CD4-positive, alpha-beta T cell treated with Interleukin-17A for 1 hour (primary cell): ENCODE measurements at regions not wholly inside any gene's neighbourhood (a gene's known extent, or its start where the extent isn't known, plus 50 kb on each side); places are given as distances from the start of the nearest gene placed in this dataset.

Experiments used
- DNase-seq: peaks from one replicate; pipeline ENCODE4 v3.0.0-alpha.2; 2020

DNA sequence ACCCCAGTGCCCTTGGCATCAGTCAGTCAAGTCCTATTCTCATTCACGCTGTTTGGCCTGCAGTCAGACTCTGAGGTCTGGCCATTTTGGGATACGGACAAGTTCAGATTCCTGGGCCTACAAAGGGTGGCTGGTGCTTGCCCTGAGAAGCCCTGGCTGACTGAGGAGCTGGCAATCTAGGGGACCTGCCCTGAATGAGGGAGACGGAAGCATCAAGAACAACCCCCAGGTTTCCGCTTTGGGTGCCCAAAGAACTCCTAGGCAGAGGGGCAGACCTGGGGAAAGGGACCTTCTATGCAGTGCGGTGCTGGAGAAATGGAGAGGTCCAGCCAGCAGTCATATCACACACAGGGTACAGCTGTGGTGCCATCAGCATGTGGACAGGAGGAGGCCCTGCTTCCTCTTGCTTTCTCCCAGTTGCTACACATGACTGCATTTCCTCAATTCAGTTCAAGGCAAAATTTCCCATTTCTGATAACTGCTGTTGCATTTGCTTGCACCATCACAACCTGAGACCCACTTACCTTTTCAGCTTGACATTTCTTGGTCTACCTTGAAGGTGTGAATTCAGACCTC is 70.9 kb upstream of the LGALSL start:
- DNase-seq, result no peak

- no peak for DNase-seq
Measured at GRCh38 chr2:64383881-64384280, 70.1 kb upstream of the LGALSL start.

DNA sequence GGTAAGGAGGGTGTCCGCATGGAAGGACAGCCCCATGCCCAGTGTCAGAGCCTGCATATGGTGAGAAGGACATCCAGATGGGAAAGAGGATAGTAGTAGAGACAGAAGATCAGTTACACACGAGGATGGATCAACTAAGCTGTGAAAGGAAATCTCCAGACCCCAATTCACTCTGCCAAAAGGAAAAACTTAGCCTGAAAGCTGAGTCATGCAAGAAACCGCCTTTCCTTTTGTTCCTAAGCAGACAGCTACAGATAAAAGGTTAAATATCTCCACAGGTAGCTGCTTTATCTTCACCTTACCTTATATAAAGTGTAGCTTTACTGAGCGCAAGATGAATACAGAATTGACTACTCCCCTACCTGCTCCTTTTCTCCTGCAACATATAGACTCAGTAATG is 67.3 kb upstream of the LGALSL start:
- DNase-seq, result no peak

GRCh38 chr2:64390586-64390985 is 63.4 kb upstream of the LGALSL start:
- no peak for DNase-seq

DNA sequence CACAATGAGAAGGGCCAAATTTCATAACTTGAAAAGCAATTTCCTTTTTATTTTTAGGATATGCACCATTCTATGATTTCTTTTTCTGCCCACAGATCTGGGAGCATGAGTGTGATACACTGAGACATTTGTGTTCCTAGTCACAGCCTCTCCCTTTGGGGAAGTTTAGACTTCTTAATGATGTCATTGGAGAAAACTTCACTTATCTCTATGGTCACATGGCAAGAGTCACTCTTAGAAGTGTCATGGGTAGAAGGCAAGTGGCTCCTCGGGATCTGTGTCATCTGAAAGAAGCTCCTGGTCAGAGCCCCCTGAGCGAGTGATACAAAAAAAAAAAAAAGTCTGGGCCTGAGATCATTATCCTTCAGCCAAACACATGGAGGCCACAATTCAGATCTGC is 62.5 kb upstream of the LGALSL start:
- no peak for DNase-seq

DNA sequence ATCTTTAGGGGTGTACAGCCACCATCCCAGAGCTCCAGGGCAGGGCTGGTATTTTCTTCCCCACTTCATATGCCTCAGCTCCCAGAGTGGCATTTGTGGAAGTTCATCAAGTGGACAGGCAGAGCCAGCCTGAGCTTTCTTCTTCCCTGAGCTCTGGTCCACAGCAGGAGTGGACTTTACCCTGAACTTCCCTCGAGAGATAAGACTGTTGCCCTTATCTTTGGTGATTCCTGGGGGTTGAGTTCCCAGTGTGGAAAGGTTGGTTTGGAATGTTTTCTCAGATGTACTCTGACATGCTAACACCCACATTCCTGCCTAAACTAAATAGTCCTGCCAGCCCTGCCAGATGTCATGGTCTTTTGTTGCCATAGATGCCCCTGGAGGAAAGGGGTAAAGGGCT is 62.0 kb upstream of the LGALSL start:
- no peak for DNase-seq

GRCh38 chr2:64392529-64392928 is 61.4 kb upstream of the LGALSL start:
- no peak for DNase-seq

- no peak for DNase-seq
Measured at GRCh38 chr2:64393383-64394010, 60.5 kb upstream of the LGALSL start.

GRCh38 chr2:64394153-64394552 is 59.8 kb upstream of the LGALSL start:
- DNase-seq, result no peak

DNA sequence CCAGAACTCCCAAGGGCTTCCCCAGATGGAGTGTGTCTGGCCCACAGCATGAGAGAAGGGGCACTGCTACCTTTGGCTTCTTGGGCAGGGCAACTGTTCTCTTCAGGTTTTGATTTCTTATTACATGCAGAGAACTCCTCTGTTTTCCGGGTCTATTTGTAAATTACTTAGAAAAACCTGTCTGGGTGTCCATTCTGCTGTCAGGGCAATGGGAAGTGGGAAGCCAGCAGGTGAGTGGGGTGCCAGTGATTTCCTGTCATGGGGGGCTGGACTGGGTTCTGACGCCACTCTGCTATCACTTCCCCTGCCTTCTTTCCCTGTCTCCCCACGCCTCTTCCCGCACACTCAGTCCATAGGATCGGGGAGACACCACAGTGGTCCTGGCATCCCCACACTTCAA is 58.0 kb upstream of the LGALSL start:
- DNase-seq, result no peak

DNA sequence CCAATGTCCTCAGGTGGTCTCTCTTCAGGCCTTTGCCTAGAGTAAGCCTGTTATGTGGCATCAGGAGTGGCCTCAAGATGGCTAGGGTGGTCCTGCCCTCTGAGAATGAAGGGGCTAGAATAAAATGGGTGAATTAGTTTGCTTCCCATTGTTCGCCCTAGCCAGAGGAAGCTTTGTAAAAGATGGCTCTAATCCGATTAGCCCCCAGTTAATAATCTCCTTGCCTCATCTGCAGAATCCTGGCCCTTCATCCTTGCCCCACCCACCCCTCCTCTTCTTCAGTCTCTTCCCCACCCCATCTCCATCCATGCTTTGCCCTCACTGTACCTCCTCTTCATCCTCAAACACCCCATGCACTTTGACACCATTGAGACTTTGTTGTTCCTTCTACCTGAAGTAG is 57.4 kb upstream of the LGALSL start:
- DNase-seq, result no peak

DNA sequence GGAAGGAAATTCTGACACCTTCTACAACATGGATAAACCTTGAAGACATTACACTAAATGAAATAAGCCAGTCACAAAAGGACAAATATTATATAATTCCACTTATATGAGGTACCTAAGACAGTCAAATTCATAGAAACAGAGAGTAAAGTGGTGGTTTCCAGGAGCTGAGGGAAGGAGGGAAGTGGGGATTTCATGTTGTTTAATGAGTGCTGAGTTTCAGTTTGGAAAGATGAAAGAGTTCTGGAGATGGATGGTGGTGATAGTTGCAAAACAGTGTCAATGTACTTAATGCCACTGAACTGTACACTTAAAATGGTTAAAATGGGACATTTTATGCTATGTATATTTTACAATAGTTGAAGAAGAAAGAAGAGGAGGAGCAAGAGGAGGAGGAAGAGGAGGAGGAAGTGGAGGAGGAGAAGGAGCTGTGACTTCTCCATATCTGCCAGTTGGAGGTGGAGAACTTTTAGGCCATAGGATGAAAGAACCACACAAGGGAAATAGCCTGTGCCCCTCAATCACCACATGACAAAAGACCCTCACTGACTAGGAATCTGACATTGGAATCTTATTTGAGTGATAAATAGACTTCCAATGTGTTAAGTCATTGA is 55.3 kb upstream of the LGALSL start:
- DNase-seq, result no peak

GRCh38 chr2:64399521-64399920 is 54.4 kb upstream of the LGALSL start:
- no peak for DNase-seq

GRCh38 chr2:64400105-64400728 is 53.7 kb upstream of the LGALSL start:
- no peak for DNase-seq

GRCh38 chr2:64400733-64401528 is 53.0 kb upstream of the LGALSL start:
- DNase-seq, result no peak

DNA sequence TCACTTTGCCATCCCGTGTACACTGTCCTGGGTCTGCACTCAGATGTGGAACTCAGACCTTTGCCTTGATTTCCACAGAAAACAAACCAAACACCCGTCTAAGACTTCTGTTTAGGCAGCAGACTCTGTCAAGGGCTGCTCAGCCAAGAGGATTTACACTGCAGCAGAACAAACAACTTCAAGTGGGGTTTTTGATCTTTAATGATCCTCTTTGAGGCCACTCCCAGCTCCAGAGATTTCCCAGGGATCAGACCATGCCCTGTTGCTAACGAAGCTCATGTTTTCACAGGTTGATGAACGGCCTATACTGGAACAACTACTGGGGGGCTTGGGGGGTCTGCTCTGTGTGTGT is 52.5 kb upstream of the LGALSL start:
- no peak for DNase-seq

DNA sequence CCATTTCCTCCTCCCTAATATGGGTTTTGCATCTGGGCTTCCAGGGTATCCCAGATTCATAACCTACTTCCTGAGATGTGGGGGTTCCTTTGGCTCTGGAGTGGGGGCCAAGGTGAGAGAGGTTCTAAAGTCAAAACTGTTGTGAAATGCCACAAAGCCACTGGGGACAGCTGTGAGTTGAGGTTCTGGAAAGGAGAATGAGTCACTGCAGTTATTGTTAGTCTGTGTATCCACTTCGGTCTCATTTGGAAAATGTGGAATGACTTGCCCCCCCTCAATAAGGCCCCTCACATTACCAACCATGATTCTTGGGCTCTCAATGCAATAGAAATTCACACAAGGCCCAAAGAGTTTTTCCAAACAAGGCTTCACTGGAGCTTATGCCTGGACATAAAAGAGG is 51.1 kb upstream of the LGALSL start:
- no peak for DNase-seq

DNA sequence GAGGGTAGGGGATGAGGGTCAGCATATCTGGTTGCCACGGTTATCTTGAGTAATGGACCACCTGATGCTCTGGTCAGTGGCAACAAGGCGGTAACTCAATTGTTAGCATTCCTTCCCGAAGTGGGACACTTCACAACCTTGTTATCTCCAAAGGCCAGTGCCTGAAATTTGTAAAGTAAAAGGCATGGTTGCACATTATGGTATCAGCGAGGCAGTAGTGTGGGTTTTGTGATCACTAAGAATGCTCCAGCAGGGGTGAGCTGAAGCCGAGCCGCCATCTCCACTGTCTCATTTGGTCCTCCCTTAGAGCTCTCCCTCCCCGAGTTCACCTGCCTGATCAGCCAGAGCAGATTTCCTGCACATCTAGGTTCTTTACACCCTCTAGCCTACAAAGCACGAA is 50.5 kb upstream of the LGALSL start:
- DNase-seq, result no peak

- DNase-seq, result no peak
Measured at GRCh38 chr2:64404002-64404731, 49.8 kb upstream of the LGALSL start.
